A549 (cell line): ENCODE measurements at regions not wholly inside any gene's neighbourhood (a gene's known extent, or its start where the extent isn't known, plus 50 kb on each side); places are given as distances from the start of the nearest gene placed in this dataset.

Experiments
- ATAC-seq, 2 experiments: fragments of 200-7000 bp in 1 of 2; fragments of >200 bp in 1 of 2; cut with Nextera tagmentation in 1 of 2; cut with Tn5 transposase in 1 of 2; 3 replicates each; pipeline versions ENCODE4 v1.8.0 to v1.9.1; 2018 to 2020; ENCODE audit warnings: mild to moderate bottlenecking in 1 of 2, moderate library complexity in 1 of 2
- CTCF ChIA-PET: fragments of 300-600 bp; sonication (Branson Sonifier 250); formaldehyde crosslinking; extraction: SDS; loops from one replicate; lab custom pipeline; 2021; ENCODE audit warnings: antibody characterized with exemption, inconsistent platforms; lab: Yijun Ruan, JAX
- POLR2A ChIA-PET: fragments of 350-600 bp; formaldehyde crosslinking; extraction: SDS; loops from one replicate; lab custom pipeline; 2021; ENCODE audit warnings: antibody characterized with exemption, inconsistent platforms; lab: Yijun Ruan, JAX
- DNase-seq, 2 experiments: peaks; one replicate each; pipeline versions ENCODE4 v3.0.0 to v3.0.0-alpha.2; 2011 to 2016; ENCODE audit warnings: low read depth in 1 of 2, low spot score in 1 of 2
- FAIRE-seq: peaks from 2 replicates; lab custom pipeline; 2011; peaks lifted over from hg19 to GRCh38; lab: Jason Lieb, UNC
- H3K27ac ChIP-seq, 2 experiments: fragments of >200 bp; sonication (Bioruptor Twin); formaldehyde crosslinking; 3 replicates each; pipeline ENCODE4 v1.5.1; 2016 to 2017
- H3K4me1 ChIP-seq: fragments of >200 bp; sonication (Bioruptor Twin); formaldehyde crosslinking; 3 replicates; pipeline ENCODE4 v1.6.1; 2016
- H3K4me2 ChIP-seq: fragments of >200 bp; sonication (Bioruptor Twin); formaldehyde crosslinking; 3 replicates; pipeline ENCODE4 v1.6.1; 2016
- H3K4me3 ChIP-seq: fragments of >200 bp; sonication (Bioruptor Twin); formaldehyde crosslinking; 3 replicates; pipeline ENCODE4 v1.5.1; 2016
- H3K9me3 ChIP-seq: fragments of >200 bp; sonication (Bioruptor Twin); formaldehyde crosslinking; 3 replicates; pipeline ENCODE4 v1.6.1; 2016
- CBX2 ChIP-seq: fragments of 200-600 bp; sonication (generic); IDR thresholded peaks from 2 replicates; pipeline ENCODE4 v1.6.1; 2016; ENCODE audit warnings: low read depth, mild to moderate bottlenecking, borderline replicate concordance
- CBX8 ChIP-seq: fragments of 200-600 bp; sonication (generic); IDR thresholded peaks from 2 replicates; pipeline ENCODE4 v1.6.1; 2016
- CEBPB ChIP-seq, 2 experiments: fragments of >200 bp in 1 of 2; sonication (Bioruptor Twin) in 1 of 2; formaldehyde crosslinking in 1 of 2; IDR thresholded peaks; 2 replicates each; pipeline ENCODE4 v1.6.1; 2012 to 2016
- EHF ChIP-seq: fragments of 250-450 bp; sonication (Bioruptor Pico); IDR thresholded peaks from 2 replicates; pipeline ENCODE4 v1.5.0; 2020; ENCODE audit warnings: mild to moderate bottlenecking
- EHMT2 ChIP-seq: fragments of 200-600 bp; sonication (generic); IDR thresholded peaks from 2 replicates; pipeline ENCODE4 v1.6.1; 2016; ENCODE audit warnings: antibody characterized with exemption, low read depth, mild to moderate bottlenecking, moderate library complexity
- EP300 ChIP-seq, 2 experiments: fragments of >200 bp; sonication (Bioruptor Twin); formaldehyde crosslinking; IDR thresholded peaks; 2 replicates in 1 of 2; 3 replicates in 1 of 2; pipeline ENCODE4 v1.6.1; 2016 to 2017
- ESRRA ChIP-seq: fragments of 150-350 bp; IDR thresholded peaks from 2 replicates; pipeline ENCODE4 v1.6.1; 2014; ENCODE audit warnings: mild to moderate bottlenecking, low read length, borderline replicate concordance
- FOSL2 ChIP-seq, 2 experiments: fragments of 450-650 bp in 1 of 2; fragments of >200 bp in 1 of 2; sonication (Bioruptor Twin) in 1 of 2; formaldehyde crosslinking; IDR thresholded peaks; 2 replicates each; pipeline versions ENCODE4 v1.5.0 to v1.6.1; 2016 to 2020; ENCODE audit warnings: mild to moderate bottlenecking in 1 of 2, moderate library complexity in 1 of 2
- GATA3 ChIP-seq: IDR thresholded peaks from 2 replicates; pipeline ENCODE4 v1.6.1; 2012; ENCODE audit warnings: borderline replicate concordance
- HES2 ChIP-seq: fragments of >200 bp; sonication (Bioruptor Twin); formaldehyde crosslinking; IDR thresholded peaks from 2 replicates; pipeline ENCODE4 v1.6.1; 2016
- HOXB5 ChIP-seq: fragments of 250-450 bp; sonication (Bioruptor Pico); IDR thresholded peaks from 2 replicates; pipeline ENCODE4 v1.5.0; 2020; ENCODE audit warnings: mild to moderate bottlenecking, moderate library complexity
- KDM1A ChIP-seq: fragments of 200-600 bp; sonication (generic); IDR thresholded peaks from 2 replicates; pipeline ENCODE4 v1.6.1; 2016; ENCODE audit warnings: low read depth, mild to moderate bottlenecking
- MAFK ChIP-seq: fragments of 450-650 bp; IDR thresholded peaks from 2 replicates; pipeline ENCODE4 v1.6.1; 2014; ENCODE audit not compliant: partially characterized antibody
- MAZ ChIP-seq: fragments of 150-350 bp; IDR thresholded peaks from 2 replicates; pipeline ENCODE4 v1.6.1; 2014; ENCODE audit warnings: antibody characterized with exemption, low read depth, low read length, borderline replicate concordance
- MYC ChIP-seq: IDR thresholded peaks from 2 replicates; pipeline ENCODE4 v1.6.1; 2012; ENCODE audit warnings: mild to moderate bottlenecking, inconsistent platforms, low read length, improper control_type of control experiment, borderline replicate concordance
- NFE2L2 ChIP-seq: fragments of 150-350 bp; conservative IDR thresholded peaks from 2 replicates; pipeline ENCODE4 v1.6.1; 2014; ENCODE audit warnings: low read length
- NPAS2 ChIP-seq: fragments of 250-450 bp; sonication (Bioruptor Pico); IDR thresholded peaks from 2 replicates; pipeline ENCODE4 v1.8.0; 2022; ENCODE audit warnings: mild to moderate bottlenecking, moderate library complexity, borderline replicate concordance
- NR3C1 ChIP-seq: fragments of >200 bp; sonication (Bioruptor Twin); formaldehyde crosslinking; IDR thresholded peaks from 3 replicates; pipeline ENCODE4 v1.6.1; 2017
- PHF8 ChIP-seq: fragments of 200-600 bp; sonication (generic); IDR thresholded peaks from 2 replicates; pipeline ENCODE4 v1.6.1; 2016; ENCODE audit warnings: low read depth, mild to moderate bottlenecking, antibody characterized with exemption, moderate library complexity, borderline replicate concordance
- POLR2AphosphoS2 ChIP-seq: conservative IDR thresholded peaks from 2 replicates; pipeline ENCODE4 v1.6.1; 2012; ENCODE audit warnings: low read length, improper control_type of control experiment, inconsistent platforms
- SMC3 ChIP-seq: fragments of >200 bp; sonication (Bioruptor Twin); formaldehyde crosslinking; IDR thresholded peaks from 3 replicates; pipeline ENCODE4 v1.6.1; 2018; ENCODE audit warnings: inconsistent platforms
- TFCP2L1 ChIP-seq: fragments of 250-450 bp; sonication (Bioruptor Pico); IDR thresholded peaks from 2 replicates; pipeline ENCODE4 v1.5.0; 2021; ENCODE audit warnings: mild to moderate bottlenecking
- TP53 ChIP-seq: fragments of 250-450 bp; sonication (Bioruptor Pico); IDR thresholded peaks from 2 replicates; pipeline ENCODE4 v1.5.0; 2021; ENCODE audit warnings: mild to moderate bottlenecking, moderate library complexity
- ZC3H11A ChIP-seq: fragments of 450-650 bp; IDR thresholded peaks from 2 replicates; pipeline ENCODE4 v1.6.1; 2014; ENCODE audit warnings: antibody characterized with exemption, mild to moderate bottlenecking
- ZFP36 ChIP-seq: fragments of 450-650 bp; IDR thresholded peaks from 2 replicates; pipeline ENCODE4 v1.6.1; 2014; ENCODE audit warnings: borderline replicate concordance; ENCODE audit not compliant: partially characterized antibody
- ZNF302 ChIP-seq: fragments of 250-450 bp; sonication (Bioruptor Pico); IDR thresholded peaks from 2 replicates; pipeline ENCODE4 v1.9.0; 2021; ENCODE audit warnings: inconsistent platforms, mild to moderate bottlenecking, moderate library complexity
- ZSCAN20 ChIP-seq: fragments of 250-450 bp; sonication (Bioruptor Pico); IDR thresholded peaks from 2 replicates; pipeline ENCODE4 v1.8.0; 2022; ENCODE audit warnings: mild to moderate bottlenecking, moderate library complexity
- WGBS: methylation state at CpG from one replicate; pipeline ENCODE4 v1.1.6; 2017; ENCODE audit errors: missing lambda C conversion rate; 5-methylcytosine and 5-hydroxymethylcytosine counted together

- Histone ChIP-seq H3K4me3 (no peak overlapping the region), H3K4me1 (peaks cover 18% of the 10 kb centered on the region), H3K9me3 (no peaks in the 10 kb centered on the region), H3K4me2 (peak overlapping the region; percentile 59), H3K27ac (no peak overlapping the region)
- ChIA-PET POLR2A (no interaction called here), CTCF (interaction anchor here (0.6 to 1.0 kb wide), 3 partner anchors 8 to 1031 kb away, joined by 3 read pairs; no protein-coding TSS in a partner anchor)
- TF ChIP-seq MYC (no peak), EHMT2 (no peak), EHF (no peak), KDM1A (no peak), TP53 (CRISPR knock-in tag) (no peak), MAZ (no peak), SMC3 (no peak), ESRRA (no peak), CBX2 (no peak), ZC3H11A (no peak), PHF8 (no peak)
- no peak for FAIRE-seq
- 59% methylated on average over 3 of the region's 3 CpGs for WGBS
- no peak for DNase-seq
- no peak for ATAC-seq
These were observed 306.5 kb upstream of the RSPO3 start for GRCh38 chr6:126812010-126812409.

- peak overlapping the region in 1 of 2 experiments; percentile 64; a peak in 2 of 6 replicates for H3K27ac ChIP-seq
- DNase-seq, result no peak
- TF ChIP-seq GATA3 (no peak), HOXB5 (CRISPR knock-in tag) (no peak), MAZ (no peak), ZFP36 (no peak), KDM1A (no peak), ZSCAN20 (no peak)
- TF ChIP-seq, all 56 proteins: peak for 0
- ATAC-seq (no peak), FAIRE-seq (no peak)
- peaks cover 18% of the 10 kb centered on the region for H3K4me1 ChIP-seq
- ChIA-PET CTCF (interaction anchor here (0.7 to 1.0 kb wide), 2 partner anchors 8 to 10 kb away, joined by 3 read pairs; no protein-coding TSS in a partner anchor), POLR2A (no interaction called here)
- 25% methylated on average over 1 of the region's 1 CpG for WGBS
- H3K4me2 ChIP-seq, result peak overlapping the region; percentile 59
- H3K4me3 ChIP-seq, result no peak overlapping the region
- H3K9me3 ChIP-seq, result no peaks in the 10 kb centered on the region
These were observed 305.8 kb upstream of the RSPO3 start for GRCh38 chr6:126812651-126813050.

GRCh38 chr6:126820634-126821033 lies 297.8 kb upstream of the RSPO3 start:
- CTCF ChIA-PET, result no interaction called here
- H3K9me3 ChIP-seq, result no peaks in the 10 kb centered on the region
- WGBS, result 87% methylated on average over 3 of the region's 3 CpGs
- H3K4me2 ChIP-seq, result no peak overlapping the region
- ATAC-seq, result no peak
- TF ChIP-seq CBX2, result no peak
- TF ChIP-seq CBX8, result no peak
- no peak for TF ChIP-seq POLR2AphosphoS2
- TF ChIP-seq MAFK, result peak; percentile 97
- TF ChIP-seq, all 56 proteins: peak for 1
- no peak overlapping the region for H3K27ac ChIP-seq
- no peak overlapping the region for H3K4me3 ChIP-seq
- POLR2A ChIA-PET, result no interaction called here
- no peak for DNase-seq
- H3K4me1 ChIP-seq, result no peaks in the 10 kb centered on the region
- FAIRE-seq, result no peak

- ATAC-seq (no peak), FAIRE-seq (no peak), DNase-seq (no peak)
- Histone ChIP-seq H3K27ac (no peak overlapping the region), H3K9me3 (no peaks in the 10 kb centered on the region), H3K4me3 (no peak overlapping the region), H3K4me1 (no peaks in the 10 kb centered on the region), H3K4me2 (no peak overlapping the region)
- TF ChIP-seq EP300 (IDR thresholded peaks at IDR 0.05) (no peak), NFE2L2 (no peak), EHMT2 (no peak), HES2 (no peak), NPAS2 (CRISPR knock-in tag) (no peak), CEBPB (IDR thresholded peaks at IDR 0.05) (no peak), ZSCAN20 (no peak), CBX8 (no peak), TFCP2L1 (CRISPR knock-in tag) (no peak), FOSL2 (IDR thresholded peaks at IDR 0.05) (no peak), FOSL2 (CRISPR knock-in tag; IDR thresholded peaks at IDR 0.05) (no peak), MAFK (no peak), MAZ (no peak), NR3C1 (no peak), ZNF302 (CRISPR knock-in tag) (no peak), SMC3 (no peak), POLR2AphosphoS2 (no peak)
- 52% methylated on average over 2 of the region's 2 CpGs for WGBS
- CTCF ChIA-PET, result no interaction called here
- POLR2A ChIA-PET, result no interaction called here
These were observed 296.8 kb upstream of the RSPO3 start for GRCh38 chr6:126821706-126822105.
